Heart left ventricle (tissue), 16 donors: ENCODE measurements at regions not wholly inside any gene's neighbourhood (a gene's known extent, or its start where the extent isn't known, plus 50 kb on each side); places are given as distances from the start of the nearest gene placed in this dataset.
A peak's percentile ranks its signal among the peaks of the same experiment; 100 is the strongest.

Experiments used
- ATAC-seq, 4 donors: fragments of 200-7000 bp; cut with Tn5 transposase; one replicate each; pipeline ENCODE4 v1.9.1; 2020 to 2022; ENCODE audit warnings: moderate library complexity in 4 of 4, mild to moderate bottlenecking in 3 of 4, moderate number of reproducible peaks in 1 of 4
- DNase-seq, 5 donors: peaks; one replicate each; pipeline ENCODE4 v3.0.0-alpha.2; 2020
- H3K27ac ChIP-seq, 12 donors: fragments of 200-600 bp; sonication (generic) in 4 of 12; one replicate each; pipeline versions ENCODE4 v1.5.0 to v1.8.0; 2016 to 2022; ENCODE audit warnings: mild to moderate bottlenecking in 2 of 12
- H3K27me3 ChIP-seq, 9 donors: fragments of 200-600 bp; sonication (generic) in 2 of 9; one replicate each; pipeline versions ENCODE4 v1.5.1 to v1.8.0; 2016 to 2022; ENCODE audit warnings: mild to moderate bottlenecking in 3 of 9
- H3K36me3 ChIP-seq, 9 donors: fragments of 200-600 bp; sonication (generic) in 2 of 9; one replicate each; pipeline versions ENCODE4 v1.5.0 to v1.8.0; 2018 to 2022; ENCODE audit warnings: mild to moderate bottlenecking in 2 of 9
- H3K4me1 ChIP-seq, 12 donors: fragments of 200-600 bp; sonication (generic) in 4 of 12; one replicate each; pipeline versions ENCODE4 v1.5.0 to v1.8.0; 2016 to 2022; ENCODE audit warnings: mild to moderate bottlenecking in 3 of 12
- H3K4me3 ChIP-seq, 12 donors: fragments of 200-600 bp; sonication (generic) in 4 of 12; one replicate each; pipeline versions ENCODE4 v1.5.0 to v1.8.0; 2017 to 2022; ENCODE audit warnings: mild to moderate bottlenecking in 9 of 12, moderate library complexity in 4 of 12
- H3K9me3 ChIP-seq, 12 donors: fragments of 200-600 bp; sonication (generic) in 4 of 12; one replicate each; pipeline versions ENCODE4 v1.5.0 to v1.8.0; 2016 to 2022; ENCODE audit warnings: mild to moderate bottlenecking in 1 of 12
- CTCF ChIP-seq, 12 donors: fragments of 200-600 bp; sonication (generic) in 4 of 12; IDR thresholded peaks; one replicate each; pipeline versions ENCODE4 v1.5.0 to v1.8.0; 2018 to 2022; ENCODE audit warnings: antibody characterized with exemption in 12 of 12, mild to moderate bottlenecking in 5 of 12
- POLR2A ChIP-seq, 2 donors: fragments of 450-650 bp; IDR thresholded peaks; one replicate each; pipeline ENCODE4 v1.6.1; 2017; ENCODE audit warnings: antibody characterized with exemption in 2 of 2, mild to moderate bottlenecking in 2 of 2, moderate library complexity in 2 of 2
- WGBS, 4 donors: extraction: QIAGEN DNeasy Blood & Tissue Kit in 2 of 4; methylation state at CpG; one replicate each; pipeline versions ENCODE4 v1.1.5 to v1.1.7; 2013 to 2018; 5-methylcytosine and 5-hydroxymethylcytosine counted together
- intact Hi-C, 10 donors: fragments of 100-400 bp; cut with DNase I; formaldehyde crosslinking; loops; one replicate each; pipeline versions ENCODE4 v1.11.1 to v1.14.2; 2022
- donor health status: ischemic (EF 13 %, LVEDD 7.1; RV severe dilation, severe dysfunction).
- donor health status: healthy with polysubstance abuse.
- donor health status: DM: no; HTN: yes; CAD: no.
- donor health status: DM: no; HTN: no; CAD: no.
- donor health status: ischemic (EF 25% LVEDD 6.9; RV normal size, moderate dysfunction).
- donor health status: ischemic (EF 25% LVEDD 5.7; RV mildly dilated, moderate dysfunction).
- donor health status: healthy.
- donor health status: DM: yes; HTN: yes; CAD: no.
- donor health status: ischemic (EF 35%, LVEDD 5.7; RV mildly dilated, moderate dysfunction).
- donor health status: nonischemic (EF 11% LVEDD 7.7; RV severe dilation, severe dysfunction).
- donor health status: DM: yes; HTN: yes; CAD: no.
- donor health status: PGD.
- donor health status: ischemic (EF 29% LVEDD 5.4; RV normal size, mild dysfunction).
- donor health status: nonischemic (EF 23%, LVEDD 6.1; RV moderate dilation, normal function).

GRCh38 chr3:70855149-70855548, 542.7 kb upstream of the MDFIC2 start:
- Histone ChIP-seq H3K4me1 (peaks cover 0 to 48% (median 18%) of the 10 kb centered on the region in 12 donors), H3K27me3 (no peaks in the 10 kb centered on the region), H3K4me3 (no peak overlapping the region), H3K9me3 (no peaks in the 10 kb centered on the region), H3K27ac (peak overlapping the region in 2 of 12 donors; percentile 6 to 48), H3K36me3 (no peaks in the 10 kb centered on the region)
- intact Hi-C loops: no loop called here
- DNase-seq (no peak), ATAC-seq (no peak)
- 82 to 93% (median 89%) methylated on average over 2 of the region's 2 CpGs for WGBS, 4 donors
- TF ChIP-seq POLR2A (IDR thresholded peaks at IDR 0.05): no peak
- TF ChIP-seq CTCF (IDR thresholded peaks at IDR 0.05): no peak

GRCh38 chr3:70854108-70854507, 541.7 kb upstream of the MDFIC2 start:
- peaks cover 0 to 56% (median 25%) of the 10 kb centered on the region in 12 donors for H3K4me1 ChIP-seq
- intact Hi-C loops: no loop called here
- H3K27ac ChIP-seq: peak overlapping the region in 5 of 12 donors; percentile 34 to 56 (median 45)
- ATAC-seq: peak in 1 of 4 donors; percentile 9
- no peak for TF ChIP-seq POLR2A (IDR thresholded peaks at IDR 0.05)
- TF ChIP-seq CTCF (IDR thresholded peaks at IDR 0.05): no peak
- H3K9me3 ChIP-seq: no peaks in the 10 kb centered on the region
- WGBS, 4 donors: 44 to 57% (median 57%) methylated on average over 6 of the region's 6 CpGs
- no peaks in the 10 kb centered on the region for H3K27me3 ChIP-seq
- no peaks in the 10 kb centered on the region for H3K36me3 ChIP-seq
- no peak overlapping the region for H3K4me3 ChIP-seq
- no peak for DNase-seq

- peak in 2 of 4 donors; percentile 19 to 25 for ATAC-seq
- peak overlapping the region in 7 of 12 donors; percentile 6 to 56 (median 40) for H3K27ac ChIP-seq
Measured at GRCh38 chr3:70853161-70853944, 540.9 kb upstream of the MDFIC2 start.

More at GRCh38 chr3:70853161-70853944, 540.9 kb upstream of the MDFIC2 start:
- intact Hi-C loops: no loop called here
- H3K4me3 ChIP-seq: no peak overlapping the region
- H3K9me3 ChIP-seq: no peaks in the 10 kb centered on the region
- 63 to 75% (median 73%) methylated on average over 5 of the region's 5 CpGs for WGBS, 4 donors
- H3K36me3 ChIP-seq: no peaks in the 10 kb centered on the region
- peaks cover 0 to 54% (median 25%) of the 10 kb centered on the region in 12 donors for H3K4me1 ChIP-seq
- H3K27me3 ChIP-seq: no peaks in the 10 kb centered on the region
- DNase-seq: no peak
- TF ChIP-seq CTCF (IDR thresholded peaks at IDR 0.05) (no peak), POLR2A (IDR thresholded peaks at IDR 0.05) (no peak)
